PFSK-1 (cell line): ENCODE measurements at regions not wholly inside any gene's neighbourhood (a gene's known extent, or its start where the extent isn't known, plus 50 kb on each side); places are given as distances from the start of the nearest gene placed in this dataset.

Experiments used
- FOXP2 ChIP-seq: optimal IDR thresholded peaks from 2 replicates; pipeline ENCODE3; 2011; ENCODE audit warnings: borderline replicate concordance, control low read depth, inconsistent platforms; ENCODE audit not compliant: insufficient read depth; ENCODE audit errors: extremely low read length, extremely low read depth
- POLR2AphosphoS5 ChIP-seq: IDR thresholded peaks from 2 replicates; pipeline ENCODE4 v1.6.1; 2012; ENCODE audit warnings: low read depth, mild to moderate bottlenecking, control low read depth, low read length, moderate library complexity
- REST ChIP-seq, 2 experiments: IDR thresholded peaks; 2 replicates each; pipeline versions ENCODE4 v1.6.1 to v1.8.0; 2011 to 2012; ENCODE audit warnings: low read depth in 2 of 2, low read length in 2 of 2, control low read depth in 1 of 2, inconsistent platforms in 1 of 2, mild to moderate bottlenecking in 1 of 2, moderate library complexity in 1 of 2; ENCODE audit not compliant: insufficient read depth in 1 of 2
- SIN3A ChIP-seq: IDR thresholded peaks from 2 replicates; pipeline ENCODE4 v1.6.1; 2012; ENCODE audit warnings: mild to moderate bottlenecking, low read length, moderate library complexity, borderline replicate concordance; ENCODE audit not compliant: insufficient read depth
- TAF1 ChIP-seq: IDR thresholded peaks from 2 replicates; pipeline ENCODE4 v1.6.1; 2012; ENCODE audit warnings: low read length, control low read depth, borderline replicate concordance; ENCODE audit not compliant: insufficient read depth

- TF ChIP-seq POLR2AphosphoS5 (no peak), REST (IDR thresholded peaks at IDR 0.05; ENCODE audit: insufficient read depth in 1 of 2, low read depth in 2 of 2, low read length in 2 of 2) (no peak), SIN3A (no peak), TAF1 (no peak)
Observed at GRCh38 chr5:158563760-158564390, 535.8 kb downstream of the EBF1 start.

GRCh38 chr5:158561562-158562190, 538.0 kb downstream of the EBF1 start:
- TF ChIP-seq SIN3A (no peak), POLR2AphosphoS5 (no peak), REST (IDR thresholded peaks at IDR 0.05; ENCODE audit: insufficient read depth in 1 of 2, low read depth in 2 of 2, low read length in 2 of 2) (no peak), TAF1 (no peak), FOXP2 (no peak)

GRCh38 chr5:158560170-158560569, 539.5 kb downstream of the EBF1 start:
- TF ChIP-seq REST (IDR thresholded peaks at IDR 0.05; ENCODE audit: insufficient read depth in 1 of 2, low read depth in 2 of 2, low read length in 2 of 2) (no peak; a peak in 1 of 4 replicates), TAF1 (no peak), POLR2AphosphoS5 (no peak), SIN3A (no peak), FOXP2 (no peak)

DNA sequence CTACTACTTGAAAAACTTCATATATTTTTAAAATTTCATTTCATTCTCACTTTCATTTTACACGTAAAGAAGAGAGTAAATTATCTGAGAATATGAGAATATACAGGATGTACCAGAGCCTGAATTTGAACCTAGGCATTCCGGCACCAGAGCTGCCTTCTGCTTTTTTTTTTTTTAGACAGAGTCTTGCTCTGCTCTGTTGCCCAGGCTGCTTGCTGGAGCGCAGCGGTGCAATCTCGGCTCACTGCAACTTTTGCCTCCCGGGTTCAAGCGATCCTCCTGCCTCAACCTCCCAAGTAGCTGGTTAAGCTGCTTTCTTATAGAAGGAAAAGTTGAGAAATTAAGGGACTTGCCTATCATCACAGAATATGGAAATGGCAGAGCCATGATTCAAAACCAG, 540.1 kb downstream of the EBF1 start:
- no peak for TF ChIP-seq POLR2AphosphoS5
- TF ChIP-seq FOXP2: no peak
- TF ChIP-seq TAF1: no peak

DNA sequence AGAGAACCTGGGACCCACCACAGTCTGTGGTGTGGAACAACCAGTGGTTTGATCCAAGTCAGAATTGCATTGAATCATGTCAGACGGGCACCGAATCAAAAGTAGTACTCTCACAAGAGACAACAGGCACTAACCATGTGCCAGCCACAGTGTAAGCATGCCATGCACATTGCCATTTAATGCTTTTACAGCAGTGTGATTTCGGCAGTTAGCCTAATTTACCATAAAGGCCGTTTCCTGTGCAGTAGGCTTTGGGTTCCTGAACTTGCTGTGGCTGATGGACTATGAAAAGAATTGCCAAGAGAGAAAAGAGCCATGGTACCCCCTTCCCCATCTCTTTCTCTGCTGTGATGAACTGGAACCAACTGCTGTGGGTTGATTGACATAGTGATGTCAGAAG, 540.6 kb downstream of the EBF1 start:
- TF ChIP-seq SIN3A (no peak), FOXP2 (no peak), REST (IDR thresholded peaks at IDR 0.05; ENCODE audit: insufficient read depth in 1 of 2, low read depth in 2 of 2, low read length in 2 of 2) (no peak), TAF1 (no peak), POLR2AphosphoS5 (no peak)
